Mononuclear cell (primary cell): ENCODE measurements at regions not wholly inside any gene's neighbourhood (a gene's known extent, or its start where the extent isn't known, plus 50 kb on each side); places are given as distances from the start of the nearest gene placed in this dataset.

Source experiments
- H3K27me3 ChIP-seq: 2 replicates; pipeline ENCODE4 v1.6.0; 2011; ENCODE audit warnings: low read length, control low read depth; ENCODE audit not compliant: insufficient read depth
- H3K4me1 ChIP-seq: 2 replicates; pipeline ENCODE4 v1.5.1; 2011; ENCODE audit warnings: mild to moderate bottlenecking, low read length, control low read depth; ENCODE audit not compliant: insufficient read depth
- H3K4me3 ChIP-seq: 2 replicates; pipeline ENCODE4 v1.5.1; 2011; ENCODE audit warnings: mild to moderate bottlenecking, low read length, moderate library complexity
- H3K9me3 ChIP-seq: 2 replicates; pipeline ENCODE4 v1.5.1; 2011; ENCODE audit warnings: low read depth, mild to moderate bottlenecking, control low read depth, low read length

DNA sequence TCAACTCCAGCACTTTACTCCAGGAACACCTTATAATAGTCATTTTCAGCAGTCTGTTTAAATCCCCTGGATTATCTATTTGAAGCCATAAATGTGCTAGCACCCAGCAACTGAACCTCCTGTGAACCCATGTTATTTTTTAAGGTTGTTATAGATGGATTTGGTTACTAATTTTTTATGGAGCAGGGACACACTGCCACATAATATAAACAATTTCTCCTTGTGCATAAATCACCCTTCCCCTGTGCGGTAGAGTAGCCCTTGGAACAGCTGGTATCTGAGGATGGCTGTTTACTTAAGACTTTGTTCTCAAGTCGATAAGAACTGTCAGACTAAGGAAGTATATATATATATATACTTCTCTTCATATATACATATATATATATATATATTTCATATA, 367.4 kb downstream of the EPHA4 start:
- H3K4me3 ChIP-seq, result no peak overlapping the region
- no peaks in the 10 kb centered on the region for H3K4me1 ChIP-seq
- no peaks in the 10 kb centered on the region for H3K9me3 ChIP-seq
- no peaks in the 10 kb centered on the region for H3K27me3 ChIP-seq

DNA sequence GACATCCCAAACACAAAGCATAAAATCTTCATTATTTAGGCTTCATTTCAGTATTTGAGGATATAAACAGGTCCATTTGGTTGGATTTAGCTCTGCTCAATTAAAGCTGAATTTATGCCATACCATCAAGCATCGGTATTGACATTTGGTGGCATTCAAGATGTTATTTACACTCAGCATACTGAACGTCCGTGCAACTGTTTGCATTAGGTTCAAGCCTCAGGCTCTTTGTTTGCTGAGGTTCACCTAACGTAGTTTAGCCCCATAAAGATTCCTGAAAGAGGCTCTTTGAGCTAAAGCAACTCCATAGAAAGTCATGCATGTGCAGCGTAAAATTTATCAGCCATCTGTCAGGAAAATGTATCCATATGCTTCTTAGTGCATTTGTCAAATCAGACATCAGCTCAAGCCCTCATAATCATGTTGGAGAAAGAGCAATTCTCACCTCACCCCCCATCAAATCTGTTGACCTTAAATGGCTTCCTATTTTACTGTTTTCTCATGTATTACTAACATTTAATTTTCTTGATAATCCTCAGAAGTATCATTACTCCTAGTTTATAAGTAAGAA, 366.9 kb downstream of the EPHA4 start:
- Histone ChIP-seq H3K9me3 (no peaks in the 10 kb centered on the region), H3K4me1 (no peaks in the 10 kb centered on the region), H3K4me3 (no peak overlapping the region), H3K27me3 (no peaks in the 10 kb centered on the region)

DNA sequence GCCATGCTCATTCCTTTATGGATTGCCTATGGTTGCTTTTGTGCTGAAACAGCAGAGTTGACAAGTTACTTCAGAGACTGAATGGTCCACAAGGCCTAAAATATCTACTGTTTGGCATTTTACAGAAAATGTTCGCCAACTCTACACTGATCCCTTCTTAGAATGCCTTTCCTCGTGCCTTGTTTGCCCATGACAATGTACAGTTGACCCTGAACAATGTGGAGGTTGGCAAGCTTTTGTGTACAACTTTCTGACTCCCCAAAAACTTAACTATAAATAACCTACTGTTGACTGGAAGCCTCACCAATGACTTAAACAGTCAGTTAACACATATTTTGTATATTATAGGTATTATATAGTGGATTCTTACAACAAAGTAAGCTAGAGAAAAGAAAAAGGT, 361.4 kb downstream of the EPHA4 start:
- Histone ChIP-seq H3K4me1 (no peaks in the 10 kb centered on the region), H3K9me3 (no peaks in the 10 kb centered on the region), H3K4me3 (no peak overlapping the region), H3K27me3 (no peaks in the 10 kb centered on the region)

DNA sequence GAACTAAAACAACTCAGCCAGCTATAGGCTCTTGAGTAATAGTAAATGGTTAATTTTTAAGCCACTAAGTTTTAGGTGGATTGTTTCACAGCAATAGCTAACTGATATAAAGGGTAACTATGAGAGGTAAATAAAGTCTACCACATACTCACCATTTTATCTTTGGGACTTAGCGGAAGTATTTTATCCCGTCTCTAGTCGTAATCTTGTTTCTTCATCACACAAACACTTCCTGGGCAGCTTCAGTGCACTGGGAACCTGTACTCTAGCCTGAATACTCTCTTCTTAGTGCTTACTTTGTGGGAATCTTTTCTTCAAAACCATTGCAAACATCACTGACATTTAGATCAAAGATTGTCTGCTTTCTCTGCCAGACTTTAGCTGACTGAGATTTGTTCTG, 360.5 kb downstream of the EPHA4 start:
- H3K9me3 ChIP-seq, result no peaks in the 10 kb centered on the region
- no peak overlapping the region for H3K4me3 ChIP-seq
- no peaks in the 10 kb centered on the region for H3K27me3 ChIP-seq
- no peaks in the 10 kb centered on the region for H3K4me1 ChIP-seq

DNA sequence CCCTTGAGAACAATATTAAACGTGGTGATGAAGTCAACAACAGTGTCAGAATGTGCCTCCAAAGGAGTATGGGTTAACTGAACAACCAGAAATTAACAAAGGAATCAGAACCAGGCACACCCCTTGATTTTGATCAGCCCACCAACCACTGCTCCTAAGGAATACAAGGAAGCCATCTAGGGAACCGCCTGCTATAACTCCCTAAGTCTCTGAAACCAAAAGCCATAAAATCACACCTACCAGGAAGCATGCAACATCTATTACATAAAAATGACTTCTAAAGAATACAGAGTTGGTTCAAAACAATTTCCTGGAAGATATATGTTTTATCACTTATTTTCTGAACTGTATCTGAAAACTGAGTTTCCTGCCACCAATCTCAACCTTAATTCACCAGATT, 360.0 kb downstream of the EPHA4 start:
- no peaks in the 10 kb centered on the region for H3K4me1 ChIP-seq
- no peaks in the 10 kb centered on the region for H3K9me3 ChIP-seq
- H3K4me3 ChIP-seq, result no peak overlapping the region
- no peaks in the 10 kb centered on the region for H3K27me3 ChIP-seq

DNA sequence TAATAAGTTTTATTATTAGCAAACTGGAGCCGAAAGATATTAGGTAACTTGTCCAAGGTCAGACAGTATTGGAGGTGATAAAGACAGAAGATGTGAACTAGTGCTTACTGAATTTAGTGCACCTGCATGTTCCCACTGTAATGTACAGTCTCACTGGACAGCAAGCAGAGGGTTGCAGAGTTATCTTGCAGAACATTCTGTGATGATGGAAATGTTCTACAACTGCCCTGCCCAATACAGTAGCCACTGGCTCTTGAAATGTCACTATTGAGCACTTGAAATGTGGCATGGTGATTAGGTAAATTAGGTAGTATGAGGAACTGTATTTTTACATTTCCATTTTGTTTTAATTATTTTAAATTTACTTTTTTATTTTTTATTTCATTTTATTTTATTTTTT, 356.6 kb downstream of the EPHA4 start:
- no peaks in the 10 kb centered on the region for H3K27me3 ChIP-seq
- H3K9me3 ChIP-seq, result no peaks in the 10 kb centered on the region
- H3K4me1 ChIP-seq, result no peaks in the 10 kb centered on the region
- no peak overlapping the region for H3K4me3 ChIP-seq

DNA sequence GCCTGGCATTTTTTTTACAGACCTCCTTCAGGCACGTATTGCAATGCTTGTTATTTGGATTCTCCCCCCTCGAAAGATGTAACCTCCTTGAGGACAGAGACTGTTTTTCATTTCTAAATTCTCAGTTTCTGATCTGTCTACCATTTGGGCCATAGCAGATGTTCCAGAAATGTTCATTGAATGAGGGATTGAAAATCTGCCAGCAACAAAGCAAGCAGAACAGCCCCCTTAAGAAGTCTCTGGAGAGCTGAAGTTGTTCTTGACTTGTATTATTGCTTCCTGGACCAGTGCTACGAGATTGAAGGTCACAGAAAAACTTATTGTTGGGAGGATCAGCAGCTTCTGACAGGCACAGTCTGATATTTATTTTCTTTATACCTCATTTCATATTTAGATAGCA, 355.5 kb downstream of the EPHA4 start:
- H3K4me1 ChIP-seq, result no peaks in the 10 kb centered on the region
- no peak overlapping the region for H3K4me3 ChIP-seq
- no peaks in the 10 kb centered on the region for H3K27me3 ChIP-seq
- no peaks in the 10 kb centered on the region for H3K9me3 ChIP-seq

DNA sequence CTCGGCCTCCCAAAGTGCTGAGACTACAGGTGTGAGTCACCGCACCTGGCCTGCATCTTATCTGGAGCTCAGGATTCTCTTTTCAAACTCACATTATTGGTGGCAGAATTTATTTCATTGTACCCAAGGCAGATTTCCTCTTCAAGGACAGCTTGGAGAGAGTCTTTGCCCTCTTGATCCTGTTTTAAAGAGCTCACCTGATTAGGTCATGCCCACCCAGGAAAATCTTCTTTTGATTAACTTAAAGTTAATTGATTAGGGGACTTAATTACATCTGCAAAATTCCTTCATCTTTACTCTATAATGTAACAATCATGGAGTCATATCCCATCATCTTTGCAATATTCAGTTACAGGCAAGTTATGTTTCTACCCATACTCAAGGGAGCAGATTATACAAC, 346.4 kb downstream of the EPHA4 start:
- Histone ChIP-seq H3K4me1 (no peaks in the 10 kb centered on the region), H3K4me3 (no peak overlapping the region), H3K27me3 (no peaks in the 10 kb centered on the region), H3K9me3 (no peaks in the 10 kb centered on the region)

DNA sequence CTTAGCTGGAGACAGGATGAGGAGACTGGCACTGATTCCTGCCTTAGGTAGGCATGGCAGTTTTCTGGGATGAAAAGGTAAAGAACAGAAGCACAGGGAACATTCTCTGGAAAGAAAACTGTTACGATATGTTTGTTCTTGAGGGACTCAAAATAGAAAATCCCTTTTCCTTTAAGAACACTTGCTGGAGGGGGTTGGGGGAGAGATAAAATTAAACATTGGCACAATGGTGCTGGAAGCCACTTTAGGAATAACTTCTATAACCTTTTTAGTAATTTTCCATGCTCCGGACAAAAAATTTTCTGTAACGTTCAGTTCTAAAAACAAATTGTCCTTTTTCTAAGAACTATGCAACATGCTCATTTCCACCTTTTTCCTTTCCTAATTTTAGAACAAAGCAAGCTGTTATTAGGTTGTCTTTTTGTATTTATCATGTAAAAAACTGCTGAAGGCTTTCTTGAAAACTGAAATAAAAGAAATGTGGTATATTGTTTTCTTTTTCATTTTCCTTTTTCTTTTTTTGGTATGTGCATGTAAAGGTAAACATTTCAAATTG, 343.8 kb downstream of the EPHA4 start:
- H3K4me1 ChIP-seq, result no peaks in the 10 kb centered on the region
- no peak overlapping the region for H3K4me3 ChIP-seq
- no peaks in the 10 kb centered on the region for H3K27me3 ChIP-seq
- H3K9me3 ChIP-seq, result no peaks in the 10 kb centered on the region

DNA sequence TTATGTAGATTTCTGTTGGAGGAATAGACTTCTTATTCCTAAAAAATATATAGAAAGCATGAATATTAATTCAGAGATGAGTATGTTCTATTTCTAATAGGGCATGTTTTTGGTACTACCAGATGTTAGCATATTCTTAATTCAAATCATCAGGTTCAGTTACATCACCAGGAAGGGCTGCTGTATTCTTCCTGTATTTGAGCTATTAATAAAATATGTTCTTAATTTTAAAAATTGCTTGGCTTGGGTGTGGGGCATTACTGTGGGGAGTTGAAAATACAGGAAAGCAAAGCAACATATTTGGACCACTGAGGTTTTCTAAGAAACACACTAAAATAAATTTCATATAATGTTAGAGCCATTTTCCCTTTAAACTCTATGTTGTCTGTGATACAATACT, 343.0 kb downstream of the EPHA4 start:
- Histone ChIP-seq H3K4me3 (no peak overlapping the region), H3K4me1 (no peaks in the 10 kb centered on the region), H3K27me3 (no peaks in the 10 kb centered on the region), H3K9me3 (no peaks in the 10 kb centered on the region)

DNA sequence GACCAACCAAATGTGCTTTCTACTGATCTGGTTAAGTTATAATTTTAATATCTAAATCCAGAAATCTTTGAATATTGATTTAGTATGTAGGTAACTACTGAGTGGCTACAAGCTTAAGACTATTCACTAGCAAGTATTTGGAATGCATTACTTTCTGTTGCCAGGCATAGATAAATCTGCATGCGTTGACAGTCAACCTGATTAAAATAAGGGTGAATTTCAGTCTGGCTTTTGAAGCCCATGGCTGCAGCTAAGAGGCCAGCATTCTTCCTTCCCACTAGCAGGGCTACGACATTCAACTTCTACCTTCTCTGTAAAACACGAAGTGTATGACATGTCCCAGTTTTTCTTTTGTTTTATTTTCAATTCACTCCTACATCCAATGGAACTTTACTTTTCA, 340.6 kb downstream of the EPHA4 start:
- H3K4me3 ChIP-seq, result no peak overlapping the region
- no peaks in the 10 kb centered on the region for H3K9me3 ChIP-seq
- H3K4me1 ChIP-seq, result no peaks in the 10 kb centered on the region
- no peaks in the 10 kb centered on the region for H3K27me3 ChIP-seq

DNA sequence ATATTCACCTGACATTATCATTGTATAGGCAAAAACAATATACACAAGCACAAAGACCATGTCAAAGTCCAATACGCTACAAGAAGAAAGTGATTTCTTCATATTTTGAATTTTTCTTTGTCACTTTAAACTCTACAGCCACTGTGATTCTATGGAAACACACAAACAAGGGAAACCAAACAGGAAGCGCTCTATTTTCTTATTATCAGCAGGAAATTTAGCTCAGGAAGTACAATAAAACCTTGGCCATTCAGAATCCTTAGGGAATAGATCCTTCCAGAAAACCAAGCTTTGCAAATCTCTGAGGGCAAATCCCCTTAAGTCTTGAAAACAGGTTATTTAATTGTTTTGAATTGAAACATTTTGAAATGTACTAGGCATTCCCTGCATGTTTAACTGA, 336.2 kb downstream of the EPHA4 start:
- Histone ChIP-seq H3K27me3 (no peaks in the 10 kb centered on the region), H3K4me3 (no peak overlapping the region), H3K4me1 (no peaks in the 10 kb centered on the region), H3K9me3 (no peaks in the 10 kb centered on the region)

DNA sequence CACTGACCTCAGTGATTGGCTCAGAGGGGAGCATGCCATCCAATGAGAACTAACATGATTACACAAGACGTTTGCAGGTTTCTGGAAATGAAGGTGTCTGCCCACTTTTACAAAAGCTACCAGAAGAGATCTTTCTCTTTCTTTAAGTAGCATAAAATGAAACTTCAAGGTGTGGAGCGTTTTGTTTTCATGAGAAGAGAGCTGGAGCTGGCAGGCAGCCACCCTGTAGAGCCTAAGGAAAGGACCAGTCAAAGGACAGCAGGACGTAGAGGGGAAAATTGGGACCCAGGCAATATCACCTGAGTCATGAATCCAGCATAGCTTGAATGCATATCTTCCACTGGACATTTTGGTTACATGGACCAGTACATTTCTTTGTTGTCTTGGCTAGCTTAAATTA, 331.0 kb downstream of the EPHA4 start:
- Histone ChIP-seq H3K4me1 (no peaks in the 10 kb centered on the region), H3K9me3 (no peaks in the 10 kb centered on the region), H3K27me3 (no peaks in the 10 kb centered on the region), H3K4me3 (no peak overlapping the region)

DNA sequence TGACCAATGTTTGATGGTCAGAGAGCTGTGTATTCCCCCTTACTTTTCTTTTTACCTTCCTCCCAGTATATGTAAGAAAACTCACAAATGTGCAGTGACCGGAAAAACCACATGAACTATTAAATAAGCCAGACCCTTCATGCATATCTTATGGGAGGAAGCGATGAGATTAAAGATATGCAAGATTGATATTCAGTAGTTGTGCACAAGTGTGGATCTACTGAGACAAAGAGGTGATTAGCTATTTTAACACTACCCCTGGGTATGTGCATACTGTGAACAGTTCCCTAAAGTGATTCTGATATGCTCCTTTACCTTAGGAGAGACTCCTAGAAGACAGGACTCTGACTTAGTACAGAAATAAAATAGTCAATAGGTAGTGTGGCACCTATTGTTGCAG, 328.3 kb downstream of the EPHA4 start:
- H3K4me1 ChIP-seq, result no peaks in the 10 kb centered on the region
- no peaks in the 10 kb centered on the region for H3K27me3 ChIP-seq
- no peaks in the 10 kb centered on the region for H3K9me3 ChIP-seq
- no peak overlapping the region for H3K4me3 ChIP-seq

DNA sequence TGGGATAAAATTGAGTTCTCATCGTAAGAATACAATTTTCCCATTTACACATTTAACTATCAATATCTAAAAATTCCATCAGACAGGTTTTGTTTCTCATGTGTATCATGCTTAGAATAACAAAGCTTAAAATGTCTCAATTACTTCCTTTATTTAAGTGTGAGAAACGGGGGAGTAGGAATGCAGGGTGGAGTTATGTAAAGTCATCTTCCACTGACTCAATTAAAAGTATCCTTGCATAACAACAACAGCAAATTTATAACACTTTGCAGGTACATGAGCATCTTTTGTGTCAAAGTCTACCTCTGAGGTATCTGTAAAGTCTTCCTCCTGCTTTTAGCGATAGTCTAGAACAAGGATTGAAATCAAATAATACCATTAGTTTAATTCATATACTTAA, 327.1 kb downstream of the EPHA4 start:
- H3K9me3 ChIP-seq, result no peaks in the 10 kb centered on the region
- H3K4me1 ChIP-seq, result no peaks in the 10 kb centered on the region
- H3K27me3 ChIP-seq, result no peaks in the 10 kb centered on the region
- H3K4me3 ChIP-seq, result no peak overlapping the region

DNA sequence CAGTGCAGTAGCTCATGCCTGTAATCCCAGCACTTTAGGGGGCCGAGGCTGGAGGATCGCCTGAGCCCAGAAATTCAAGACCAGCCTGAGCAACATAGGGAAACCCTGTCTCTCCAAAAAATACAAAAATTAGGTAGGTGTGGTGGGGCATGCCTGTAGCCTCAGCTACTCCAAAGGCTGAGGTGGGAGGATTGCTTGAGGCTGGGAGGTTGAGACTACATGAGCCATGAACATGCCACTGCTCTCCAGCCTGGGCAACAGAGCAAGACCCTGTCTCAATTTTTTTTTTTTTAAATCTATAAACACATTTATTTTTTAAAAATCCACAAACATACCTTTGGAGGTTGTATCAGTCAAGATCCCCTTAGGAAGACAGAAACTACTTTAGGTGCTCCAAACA, 326.3 kb downstream of the EPHA4 start:
- no peaks in the 10 kb centered on the region for H3K9me3 ChIP-seq
- no peaks in the 10 kb centered on the region for H3K4me1 ChIP-seq
- H3K4me3 ChIP-seq, result no peak overlapping the region
- H3K27me3 ChIP-seq, result no peaks in the 10 kb centered on the region
